ENCODE measurements at regions not wholly inside any gene's neighbourhood (a gene's known extent, or its start where the extent isn't known, plus 50 kb on each side); places are given as distances from the start of the nearest gene placed in this dataset.
"Not testable (repeated sequence)": the region's sequence is repeated elsewhere in the genome, so short reads cannot be mapped to it uniquely, and the experiment has no call there.

GRCh38 chr9:78150312-78150982 lies 85.4 kb upstream of the CEP78 start:
- no peaks in the 10 kb centered on the region for H3K9me3 ChIP-seq (ENCODE audit: insufficient read depth, low read length)
- no peaks in the 10 kb centered on the region for H3K36me3 ChIP-seq (ENCODE audit: insufficient read depth, insufficient read length, low read length)
- no peak for DNase-seq (ENCODE audit: low read depth, low spot score)
- no peak overlapping the region for H3K9ac ChIP-seq (ENCODE audit: insufficient read length, low read depth)
- no peak for TF ChIP-seq ZNF274 (IDR thresholded peaks at IDR 0.05; ENCODE audit: low read depth, low read length)
- no peak for TF ChIP-seq SUZ12 (IDR thresholded peaks at IDR 0.05; ENCODE audit: extremely low read depth, insufficient read depth, insufficient read length)
- TF ChIP-seq YY1 (IDR thresholded peaks at IDR 0.05; ENCODE audit: insufficient read depth, insufficient read length) = no peak
- no peaks in the 10 kb centered on the region for H3K4me1 ChIP-seq (ENCODE audit: insufficient read depth, insufficient read length)
- no peak overlapping the region for H3K4me3 ChIP-seq (ENCODE audit: insufficient read length, low read depth)
- no peaks in the 10 kb centered on the region for H3K27me3 ChIP-seq (ENCODE audit: insufficient read depth, insufficient read length)

DNA sequence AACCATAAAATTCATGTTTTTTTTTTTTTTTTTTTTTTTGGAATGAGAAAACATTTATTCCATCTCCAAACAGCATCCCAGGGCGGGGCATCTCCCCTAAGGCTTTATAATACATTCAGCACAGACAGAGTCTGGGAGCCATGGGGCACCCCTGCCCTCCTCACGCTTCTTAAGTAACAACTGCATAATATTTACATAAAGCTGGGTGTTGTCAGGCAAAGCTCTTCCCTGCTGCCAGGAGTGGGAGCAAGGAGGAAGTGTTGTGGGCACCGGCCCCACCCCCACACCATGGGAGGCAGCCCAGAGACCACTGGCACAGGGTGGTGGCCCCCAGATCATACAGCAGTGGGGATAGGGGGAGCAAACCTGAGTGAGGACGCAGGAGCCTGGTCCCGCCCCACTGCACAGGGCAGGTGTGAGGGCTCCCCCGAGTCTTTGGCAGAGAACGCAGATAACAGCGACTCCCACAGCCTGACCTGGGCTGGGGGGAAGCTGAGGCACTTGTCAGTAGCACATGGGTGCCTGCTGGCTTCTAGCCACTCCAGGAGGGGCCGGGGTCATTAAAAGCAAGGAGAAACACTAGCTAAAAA lies 86.1 kb upstream of the CEP78 start:
- H3K4me1 ChIP-seq (ENCODE audit: insufficient read depth, insufficient read length) = no peaks in the 10 kb centered on the region
- no peak for DNase-seq (ENCODE audit: low read depth, low spot score)
- no peak for TF ChIP-seq YY1 (IDR thresholded peaks at IDR 0.05; ENCODE audit: insufficient read depth, insufficient read length)
- no peak for TF ChIP-seq ZNF274 (IDR thresholded peaks at IDR 0.05; ENCODE audit: low read depth, low read length)
- TF ChIP-seq SUZ12 (IDR thresholded peaks at IDR 0.05; ENCODE audit: extremely low read depth, insufficient read depth, insufficient read length) = no peak

GRCh38 chr9:78146241-78146640 lies 89.6 kb upstream of the CEP78 start:
- H3K9me3 ChIP-seq (ENCODE audit: insufficient read depth, low read length) = peaks cover 19% of the 10 kb centered on the region
- no peaks in the 10 kb centered on the region for H3K27me3 ChIP-seq (ENCODE audit: insufficient read depth, insufficient read length)
- no peaks in the 10 kb centered on the region for H3K36me3 ChIP-seq (ENCODE audit: insufficient read depth, insufficient read length, low read length)
- H3K9ac ChIP-seq (ENCODE audit: insufficient read length, low read depth) = no peak overlapping the region
- TF ChIP-seq YY1 (IDR thresholded peaks at IDR 0.05; ENCODE audit: insufficient read depth, insufficient read length) (no peak), SUZ12 (IDR thresholded peaks at IDR 0.05; ENCODE audit: extremely low read depth, insufficient read depth, insufficient read length) (no peak), ZNF274 (IDR thresholded peaks at IDR 0.05; ENCODE audit: low read depth, low read length) (no peak)
- no peak for DNase-seq (ENCODE audit: low read depth, low spot score)
- H3K4me1 ChIP-seq (ENCODE audit: insufficient read depth, insufficient read length) = no peaks in the 10 kb centered on the region
- no peak overlapping the region for H3K4me3 ChIP-seq (ENCODE audit: insufficient read length, low read depth)

More for the DNA sequence above, 86.1 kb upstream of the CEP78 start:
- H3K4me3 ChIP-seq (ENCODE audit: insufficient read length, low read depth) = no peak overlapping the region
- H3K36me3 ChIP-seq (ENCODE audit: insufficient read depth, insufficient read length, low read length) = no peaks in the 10 kb centered on the region
- H3K9ac ChIP-seq (ENCODE audit: insufficient read length, low read depth) = no peak overlapping the region
- no peaks in the 10 kb centered on the region for H3K9me3 ChIP-seq (ENCODE audit: insufficient read depth, low read length)
- H3K27me3 ChIP-seq (ENCODE audit: insufficient read depth, insufficient read length) = no peaks in the 10 kb centered on the region

GRCh38 chr9:78144663-78145377 lies 91.1 kb upstream of the CEP78 start:
- no peak for DNase-seq (ENCODE audit: low read depth, low spot score)
- Histone ChIP-seq H3K4me3 (ENCODE audit: insufficient read length, low read depth) (no peak overlapping the region), H3K27me3 (ENCODE audit: insufficient read depth, insufficient read length) (no peaks in the 10 kb centered on the region), H3K9me3 (ENCODE audit: insufficient read depth, low read length) (peaks cover 25% of the 10 kb centered on the region), H3K4me1 (ENCODE audit: insufficient read depth, insufficient read length) (no peaks in the 10 kb centered on the region), H3K9ac (ENCODE audit: insufficient read length, low read depth) (no peak overlapping the region), H3K36me3 (ENCODE audit: insufficient read depth, insufficient read length, low read length) (no peaks in the 10 kb centered on the region)
- TF ChIP-seq SUZ12 (IDR thresholded peaks at IDR 0.05; ENCODE audit: extremely low read depth, insufficient read depth, insufficient read length) (no peak), ZNF274 (IDR thresholded peaks at IDR 0.05; ENCODE audit: low read depth, low read length) (no peak), YY1 (IDR thresholded peaks at IDR 0.05; ENCODE audit: insufficient read depth, insufficient read length) (no peak)

DNA sequence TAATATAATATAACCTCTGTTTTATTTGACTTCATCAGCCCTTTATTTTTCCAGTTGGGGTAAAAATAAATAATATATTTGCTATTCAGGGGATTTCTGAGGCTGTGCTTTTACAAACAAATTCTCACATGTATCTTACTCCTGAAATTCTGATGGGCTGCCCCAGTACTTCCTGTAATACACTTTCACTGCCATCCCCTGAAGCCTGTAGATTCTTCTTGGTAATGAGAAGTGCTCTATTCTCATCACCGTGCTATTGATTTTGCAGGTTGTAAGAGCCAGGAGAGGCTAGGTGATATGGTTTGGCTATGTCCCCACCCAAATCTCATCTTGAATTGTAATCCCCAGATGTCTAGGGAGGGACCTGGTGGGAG lies 91.9 kb upstream of the CEP78 start:
- DNase-seq (ENCODE audit: low read depth, low spot score) = no peak
- H3K4me1 ChIP-seq (ENCODE audit: insufficient read depth, insufficient read length) = no peaks in the 10 kb centered on the region
- no peaks in the 10 kb centered on the region for H3K27me3 ChIP-seq (ENCODE audit: insufficient read depth, insufficient read length)
- no peak for TF ChIP-seq SUZ12 (IDR thresholded peaks at IDR 0.05; ENCODE audit: extremely low read depth, insufficient read depth, insufficient read length)
- TF ChIP-seq YY1 (IDR thresholded peaks at IDR 0.05; ENCODE audit: insufficient read depth, insufficient read length) = no peak
- no peak for TF ChIP-seq ZNF274 (IDR thresholded peaks at IDR 0.05; ENCODE audit: low read depth, low read length)
- H3K4me3 ChIP-seq (ENCODE audit: insufficient read length, low read depth) = no peak overlapping the region
- no peaks in the 10 kb centered on the region for H3K36me3 ChIP-seq (ENCODE audit: insufficient read depth, insufficient read length, low read length)
- peaks cover 25% of the 10 kb centered on the region for H3K9me3 ChIP-seq (ENCODE audit: insufficient read depth, low read length)
- H3K9ac ChIP-seq (ENCODE audit: insufficient read length, low read depth) = no peak overlapping the region

GRCh38 chr9:78143281-78144007 lies 92.4 kb upstream of the CEP78 start:
- Histone ChIP-seq H3K36me3 (ENCODE audit: insufficient read depth, insufficient read length, low read length) (no peaks in the 10 kb centered on the region), H3K27me3 (ENCODE audit: insufficient read depth, insufficient read length) (no peaks in the 10 kb centered on the region), H3K4me1 (ENCODE audit: insufficient read depth, insufficient read length) (no peaks in the 10 kb centered on the region), H3K4me3 (ENCODE audit: insufficient read length, low read depth) (no peak overlapping the region), H3K9ac (ENCODE audit: insufficient read length, low read depth) (no peak overlapping the region), H3K9me3 (ENCODE audit: insufficient read depth, low read length) (peaks cover 25% of the 10 kb centered on the region)
- no peak for DNase-seq (ENCODE audit: low read depth, low spot score)
- no peak for TF ChIP-seq ZNF274 (IDR thresholded peaks at IDR 0.05; ENCODE audit: low read depth, low read length)
- no peak for TF ChIP-seq YY1 (IDR thresholded peaks at IDR 0.05; ENCODE audit: insufficient read depth, insufficient read length)
- no peak for TF ChIP-seq SUZ12 (IDR thresholded peaks at IDR 0.05; ENCODE audit: extremely low read depth, insufficient read depth, insufficient read length)

GRCh38 chr9:78142264-78142663 lies 93.6 kb upstream of the CEP78 start:
- DNase-seq (ENCODE audit: low read depth, low spot score); H3K36me3 ChIP-seq (ENCODE audit: insufficient read depth, insufficient read length, low read length); H3K4me1 ChIP-seq (ENCODE audit: insufficient read depth, insufficient read length); H3K9ac ChIP-seq (ENCODE audit: insufficient read length, low read depth); H3K27me3 ChIP-seq (ENCODE audit: insufficient read depth, insufficient read length); H3K4me3 ChIP-seq (ENCODE audit: insufficient read length, low read depth): not testable (repeated sequence)
- H3K9me3 ChIP-seq (ENCODE audit: insufficient read depth, low read length) = peaks cover 25% of the 10 kb centered on the region

Data from NT2/D1 (cell line).